ENCODE measurements at regions not wholly inside any gene's neighbourhood (a gene's known extent, or its start where the extent isn't known, plus 50 kb on each side); places are given as distances from the start of the nearest gene placed in this dataset.

- 3 to 5% methylated on average over 2 of the region's 2 CpGs for WGBS, 2 experiments (ENCODE audit: low coverage in 1 of 2, low lambda C conversion rate in 2 of 2, missing lambda C conversion rate in 2 of 2)
- no peaks in the 10 kb centered on the region for H3K36me3 ChIP-seq (ENCODE audit: low read depth)
- in situ Hi-C loops (cut with MboI): no loop called here
- H2AFZ ChIP-seq: no peak overlapping the region
- no peak overlapping the region for H3K9ac ChIP-seq
- H3K4me2 ChIP-seq (ENCODE audit: unreplicated experiment): no peak overlapping the region
- TF ChIP-seq EZH2 (IDR thresholded peaks at IDR 0.05; ENCODE audit: insufficient read depth, poor library complexity, severe bottlenecking) (no peak), EZH2phosphoT487 (IDR thresholded peaks at IDR 0.05; ENCODE audit: insufficient read depth, low read depth) (no peak)
- no peaks in the 10 kb centered on the region for H3K4me1 ChIP-seq (ENCODE audit: insufficient read depth)
- H3K9me2 ChIP-seq (ENCODE audit: insufficient read depth): no peaks in the 10 kb centered on the region
- no peak overlapping the region for H3K4me3 ChIP-seq
- no peaks in the 10 kb centered on the region for H3K27me3 ChIP-seq (replicated peaks; ENCODE audit: insufficient read depth)
- no peaks in the 10 kb centered on the region for H4K20me1 ChIP-seq (ENCODE audit: insufficient read depth)
- H3K27ac ChIP-seq: no peak overlapping the region
- no peaks in the 10 kb centered on the region for H3F3A ChIP-seq (ENCODE audit: insufficient read depth)
- H3K79me2 ChIP-seq (ENCODE audit: insufficient read depth): no peaks in the 10 kb centered on the region
- no peak for DNase-seq
- no peaks in the 10 kb centered on the region for H3K9me3 ChIP-seq (ENCODE audit: low read depth)
Measured at GRCh38 chr3:180188512-180189309, 152.0 kb upstream of the PEX5L start.

DNA sequence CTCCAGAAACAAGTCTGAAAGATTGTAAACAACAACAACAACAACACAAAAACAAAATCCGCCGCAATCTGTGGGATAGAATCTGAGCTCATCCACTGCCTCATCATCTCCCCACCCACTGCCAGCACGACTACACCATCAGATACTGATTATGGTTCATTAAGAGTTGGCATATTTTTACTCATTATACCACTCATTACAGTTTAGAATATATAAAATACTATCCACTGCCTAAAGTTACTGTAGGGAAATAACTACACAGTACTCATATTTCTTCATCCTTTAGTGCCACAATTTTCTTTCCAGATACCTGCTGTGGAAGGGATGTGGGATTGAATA lies 152.5 kb upstream of the PEX5L start:
- WGBS, 2 experiments (ENCODE audit: low coverage in 1 of 2, low lambda C conversion rate in 2 of 2, missing lambda C conversion rate in 2 of 2): 4 to 10% methylated on average over 3 of the region's 3 CpGs
- Histone ChIP-seq H3K79me2 (ENCODE audit: insufficient read depth) (no peaks in the 10 kb centered on the region), H4K20me1 (ENCODE audit: insufficient read depth) (no peaks in the 10 kb centered on the region), H3K9ac (no peak overlapping the region), H3K9me2 (ENCODE audit: insufficient read depth) (no peaks in the 10 kb centered on the region), H3K36me3 (ENCODE audit: low read depth) (no peaks in the 10 kb centered on the region), H3K4me3 (no peak overlapping the region), H3K4me1 (ENCODE audit: insufficient read depth) (no peaks in the 10 kb centered on the region), H3K27me3 (replicated peaks; ENCODE audit: insufficient read depth) (no peaks in the 10 kb centered on the region), H2AFZ (no peak overlapping the region), H3K27ac (no peak overlapping the region), H3F3A (ENCODE audit: insufficient read depth) (no peaks in the 10 kb centered on the region), H3K9me3 (ENCODE audit: low read depth) (no peaks in the 10 kb centered on the region), H3K4me2 (ENCODE audit: unreplicated experiment) (no peak overlapping the region)
- TF ChIP-seq EZH2phosphoT487 (IDR thresholded peaks at IDR 0.05; ENCODE audit: insufficient read depth, low read depth): no peak
- TF ChIP-seq EZH2 (IDR thresholded peaks at IDR 0.05; ENCODE audit: insufficient read depth, poor library complexity, severe bottlenecking): no peak
- in situ Hi-C loops (cut with MboI): no loop called here
- no peak for DNase-seq

GRCh38 chr3:180196658-180197057 lies 159.9 kb upstream of the PEX5L start:
- Histone ChIP-seq H4K20me1 (ENCODE audit: insufficient read depth) (no peaks in the 10 kb centered on the region), H3K4me2 (ENCODE audit: unreplicated experiment) (no peak overlapping the region), H3K4me3 (no peak overlapping the region), H3F3A (ENCODE audit: insufficient read depth) (no peaks in the 10 kb centered on the region), H2AFZ (no peak overlapping the region), H3K27me3 (replicated peaks; ENCODE audit: insufficient read depth) (no peaks in the 10 kb centered on the region), H3K4me1 (ENCODE audit: insufficient read depth) (no peaks in the 10 kb centered on the region), H3K27ac (no peak overlapping the region), H3K36me3 (ENCODE audit: low read depth) (no peaks in the 10 kb centered on the region), H3K9me3 (ENCODE audit: low read depth) (no peaks in the 10 kb centered on the region), H3K9ac (no peak overlapping the region), H3K9me2 (ENCODE audit: insufficient read depth) (no peaks in the 10 kb centered on the region), H3K79me2 (ENCODE audit: insufficient read depth) (no peaks in the 10 kb centered on the region)
- DNase-seq: no peak
- no peak for TF ChIP-seq EZH2 (IDR thresholded peaks at IDR 0.05; ENCODE audit: insufficient read depth, poor library complexity, severe bottlenecking)
- no peak for TF ChIP-seq EZH2phosphoT487 (IDR thresholded peaks at IDR 0.05; ENCODE audit: insufficient read depth, low read depth)
- 67 to 69% methylated on average over 1 of the region's 1 CpG for WGBS, 2 experiments (ENCODE audit: low coverage in 1 of 2, low lambda C conversion rate in 2 of 2, missing lambda C conversion rate in 2 of 2)
- in situ Hi-C loops (cut with MboI): no loop called here

GRCh38 chr3:180199417-180199995 lies 162.8 kb upstream of the PEX5L start:
- in situ Hi-C loops (cut with MboI): no loop called here
- 3 to 4% methylated on average over 5 of the region's 5 CpGs for WGBS, 2 experiments (ENCODE audit: low coverage in 1 of 2, low lambda C conversion rate in 2 of 2, missing lambda C conversion rate in 2 of 2)

More at GRCh38 chr3:180199417-180199995, 162.8 kb upstream of the PEX5L start:
- no peaks in the 10 kb centered on the region for H3K79me2 ChIP-seq (ENCODE audit: insufficient read depth)
- H3K4me1 ChIP-seq (ENCODE audit: insufficient read depth): no peaks in the 10 kb centered on the region
- H3K27me3 ChIP-seq (replicated peaks; ENCODE audit: insufficient read depth): no peaks in the 10 kb centered on the region
- no peak for TF ChIP-seq EZH2 (IDR thresholded peaks at IDR 0.05; ENCODE audit: insufficient read depth, poor library complexity, severe bottlenecking)
- TF ChIP-seq EZH2phosphoT487 (IDR thresholded peaks at IDR 0.05; ENCODE audit: insufficient read depth, low read depth): no peak
- no peak overlapping the region for H3K9ac ChIP-seq
- no peak overlapping the region for H3K27ac ChIP-seq
- H3F3A ChIP-seq (ENCODE audit: insufficient read depth): no peaks in the 10 kb centered on the region
- H3K9me2 ChIP-seq (ENCODE audit: insufficient read depth): no peaks in the 10 kb centered on the region
- no peaks in the 10 kb centered on the region for H3K9me3 ChIP-seq (ENCODE audit: low read depth)
- no peak for DNase-seq
- H4K20me1 ChIP-seq (ENCODE audit: insufficient read depth): no peaks in the 10 kb centered on the region
- no peak overlapping the region for H2AFZ ChIP-seq
- H3K36me3 ChIP-seq (ENCODE audit: low read depth): no peaks in the 10 kb centered on the region
- H3K4me2 ChIP-seq (ENCODE audit: unreplicated experiment): no peak overlapping the region
- H3K4me3 ChIP-seq: no peak overlapping the region
